Motor neuron (in vitro differentiated cells): ENCODE measurements at regions not wholly inside any gene's neighbourhood (a gene's known extent, or its start where the extent isn't known, plus 50 kb on each side); places are given as distances from the start of the nearest gene placed in this dataset.
A peak's percentile ranks its signal among the peaks of the same experiment; 100 is the strongest.

Experiments
- ATAC-seq, 8 experiments: fragments of 200-7000 bp; cut with Tn5 transposase; replicated peaks in 6 of 8; 2 replicates each; pipeline ENCODE4 v1.8.0; 2021; ENCODE audit warnings: mild to moderate bottlenecking in 8 of 8, moderate library complexity in 8 of 8
- H3K27ac ChIP-seq, 2 donors: fragments of 250-450 bp; sonication (Bioruptor Pico); 2 replicates each; pipeline ENCODE4 v1.9.0; 2021; ENCODE audit warnings: antibody characterized with exemption in 2 of 2, mild to moderate bottlenecking in 2 of 2, moderate library complexity in 1 of 2
- H3K4me1 ChIP-seq, 2 donors: fragments of 250-450 bp; sonication (Bioruptor Pico); replicated peaks in 1 of 2; 2 replicates each; pipeline ENCODE4 v1.6.1; 2021; ENCODE audit warnings: antibody characterized with exemption in 2 of 2, mild to moderate bottlenecking in 2 of 2, moderate library complexity in 1 of 2
- H3K4me3 ChIP-seq, 5 donors: fragments of 250-450 bp; sonication (Bioruptor Pico); 2 replicates each; pipeline ENCODE4 v1.9.0; 2021; ENCODE audit warnings: antibody characterized with exemption in 5 of 5, mild to moderate bottlenecking in 5 of 5, moderate library complexity in 4 of 5
- WGBS, 10 experiments: fragments of 450-650 bp; shearing (Covaris generic); methylation state at CpG; one replicate each; pipeline ENCODE4 v1.0.0; 2022; 5-methylcytosine and 5-hydroxymethylcytosine counted together
- in situ Hi-C, 9 experiments: fragments of 400-800 bp; cut with MboI; loops; one replicate each; pipeline ENCODE4 v1.15.0; 2021; ENCODE audit warnings: low sequenced_read_pairs in 9 of 9, low pct_unique_long_range_greater_than_20kb in 2 of 9; ENCODE audit not compliant: unreplicated experiment in 9 of 9

DNA sequence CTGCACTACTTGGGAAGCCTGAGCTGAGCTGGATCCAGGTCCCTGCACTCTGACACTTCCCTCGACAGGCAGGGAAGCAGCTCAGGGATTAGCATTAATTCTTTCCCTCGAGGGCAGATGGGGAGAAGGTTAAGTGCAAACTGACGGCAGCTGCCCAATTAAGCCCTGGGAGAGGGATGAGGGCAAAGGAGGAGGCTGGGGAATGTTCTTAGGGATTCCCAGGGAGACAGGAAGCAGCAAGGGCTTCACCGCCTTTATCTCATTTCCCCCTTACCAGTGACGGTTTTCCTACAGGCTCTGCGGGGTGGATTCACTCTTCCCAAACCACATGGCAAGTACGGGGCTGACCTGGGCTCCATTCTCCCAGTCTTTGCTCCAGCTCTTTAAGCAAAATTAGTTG, 519.0 kb upstream of the PROK2 start:
- peaks cover 5 to 16% of the 10 kb centered on the region in 2 donors for H3K4me1 ChIP-seq
- no peak overlapping the region for H3K27ac ChIP-seq
- no peak overlapping the region for H3K4me3 ChIP-seq
- ATAC-seq: peak in 3 of 8 experiments; percentile 15 to 27 (median 24)
- in situ Hi-C loops: no loop called here
- WGBS, 10 experiments: 0 to 55% (median 35%) methylated on average over 1 to 7 of the region's 7 CpGs; no CpG with 5 or more reads in 2 of the 10 experiments

DNA sequence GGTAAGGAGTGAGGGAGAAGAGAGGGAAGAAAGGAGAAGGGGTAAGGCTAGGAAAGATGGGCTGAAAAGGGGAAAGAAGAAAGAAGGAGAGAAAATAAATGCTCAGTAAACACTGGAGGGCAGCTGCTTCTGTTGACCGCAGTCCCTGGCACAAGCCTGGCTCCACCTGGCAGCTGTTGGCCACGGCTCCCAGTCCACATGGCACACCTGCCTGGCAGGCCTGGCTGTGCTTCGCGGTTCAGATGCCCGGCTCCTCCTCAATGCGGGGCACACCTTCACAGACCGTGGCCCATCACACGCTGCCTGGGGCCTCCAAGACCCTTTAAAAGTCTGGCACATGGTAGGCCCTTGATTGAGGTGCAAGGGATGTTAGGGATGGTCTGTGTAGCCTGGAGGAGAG, 516.8 kb upstream of the PROK2 start:
- no peak overlapping the region for H3K4me3 ChIP-seq
- H3K4me1 ChIP-seq: peaks cover 11 to 16% of the 10 kb centered on the region in 2 donors
- in situ Hi-C loops: no loop called here
- ATAC-seq: no peak
- 60 to 100% (median 92%) methylated on average over 1 to 7 of the region's 8 CpGs; no CpG with 5 or more reads in 4 of the 10 experiments for WGBS, 10 experiments
- H3K27ac ChIP-seq: no peak overlapping the region

GRCh38 chr3:72300621-72301020, 515.7 kb upstream of the PROK2 start:
- in situ Hi-C loops: no loop called here
- WGBS, 10 experiments: 0 to 100% (median 73%) methylated on average over 1 of the region's 2 CpGs; no CpG with 5 or more reads in 4 of the 10 experiments
- no peak for ATAC-seq
- no peak overlapping the region for H3K27ac ChIP-seq
- no peak overlapping the region for H3K4me3 ChIP-seq
- H3K4me1 ChIP-seq: peaks cover 9 to 14% of the 10 kb centered on the region in 2 donors

DNA sequence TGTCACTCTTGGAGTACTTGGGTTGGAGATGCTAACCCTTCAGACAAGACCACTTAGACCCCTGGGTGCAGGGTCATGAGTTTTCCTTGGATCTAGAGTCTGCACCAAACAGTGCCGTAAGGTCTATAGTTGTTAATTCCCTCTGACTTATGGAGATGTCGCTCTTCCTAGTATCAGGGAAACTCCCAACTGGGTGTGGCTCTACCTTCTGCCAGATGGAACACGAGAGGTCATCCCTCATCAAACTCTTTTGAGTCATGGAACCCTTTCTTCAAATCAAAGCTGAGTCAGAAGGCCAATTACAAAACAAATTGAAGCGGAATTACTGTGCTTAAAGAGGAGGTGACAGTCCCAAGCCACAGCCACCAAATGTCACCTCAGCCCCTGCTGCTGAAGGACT, 514.9 kb upstream of the PROK2 start:
- H3K4me3 ChIP-seq: no peak overlapping the region
- ATAC-seq: peak in 3 of 8 experiments; percentile 68 to 90 (median 87)
- H3K27ac ChIP-seq: no peak overlapping the region
- H3K4me1 ChIP-seq: peaks cover 9 to 14% of the 10 kb centered on the region in 2 donors
- 17 to 100% (median 77%) methylated on average over 1 to 2 of the region's 4 CpGs; no CpG with 5 or more reads in 2 of the 10 experiments for WGBS, 10 experiments
- in situ Hi-C loops: no loop called here

- Histone ChIP-seq H3K4me3 (no peak overlapping the region), H3K4me1 (peaks cover 9 to 14% of the 10 kb centered on the region in 2 donors), H3K27ac (no peak overlapping the region)
- 20 to 79% (median 42%) methylated on average over 1 to 5 of the region's 6 CpGs; no CpG with 5 or more reads in 1 of the 10 experiments for WGBS, 10 experiments
- in situ Hi-C loops: no loop called here
- ATAC-seq: peak in 5 of 8 experiments; percentile 17 to 72 (median 52)
These were observed 514.4 kb upstream of the PROK2 start for GRCh38 chr3:72299321-72299802.

- ATAC-seq: peak in 4 of 8 experiments; percentile 9 to 89 (median 72)
- in situ Hi-C loops: no loop called here
- Histone ChIP-seq H3K4me1 (peaks cover 6 to 9% of the 10 kb centered on the region in 2 donors), H3K4me3 (no peak overlapping the region), H3K27ac (no peak overlapping the region)
- WGBS, 10 experiments: 36 to 73% (median 57%) methylated on average over 1 to 5 of the region's 8 CpGs; no CpG with 5 or more reads in 2 of the 10 experiments
These were observed 513.5 kb upstream of the PROK2 start for GRCh38 chr3:72298201-72299152.

- Histone ChIP-seq H3K27ac (no peak overlapping the region), H3K4me1 (peaks cover 6 to 9% of the 10 kb centered on the region in 2 donors), H3K4me3 (no peak overlapping the region)
- ATAC-seq: no peak
- in situ Hi-C loops: no loop called here
- WGBS, 10 experiments: 50 to 91% methylated on average over 1 of the region's 1 CpG; no CpG with 5 or more reads in 8 of the 10 experiments
These were observed 512.5 kb upstream of the PROK2 start for GRCh38 chr3:72297481-72297880.

DNA sequence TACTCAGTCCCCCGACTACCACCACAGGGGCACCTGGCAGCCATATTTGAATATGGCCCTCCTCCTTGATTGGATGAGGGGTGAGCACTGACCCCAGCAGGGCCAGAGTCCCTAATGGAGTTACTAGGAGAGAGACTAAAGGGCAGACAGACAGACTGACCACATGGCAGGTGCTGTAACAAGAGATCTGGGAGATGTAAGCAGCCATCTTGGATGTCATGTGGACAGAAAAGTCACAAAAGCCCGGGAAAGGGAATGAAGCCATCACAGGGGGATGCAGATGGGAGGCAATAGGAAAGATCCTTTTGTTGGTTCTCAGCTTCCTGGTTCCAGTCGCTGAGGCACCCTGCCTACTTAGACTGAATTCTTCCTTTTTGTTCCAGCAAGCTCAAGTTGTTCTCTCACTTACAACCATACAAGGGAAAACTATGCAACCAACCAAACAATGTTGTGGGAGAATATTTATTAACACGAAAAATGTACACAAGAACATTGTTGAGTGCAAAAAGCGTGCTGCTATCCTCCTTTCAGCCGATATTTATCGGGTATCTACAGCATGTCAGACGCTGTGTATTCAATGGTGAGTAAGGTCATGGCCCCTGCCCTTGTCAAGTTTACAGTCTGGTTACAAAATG, 511.6 kb upstream of the PROK2 start:
- in situ Hi-C loops: no loop called here
- WGBS, 10 experiments: 71 to 100% (median 87%) methylated on average over 1 to 7 of the region's 8 CpGs
- no peak overlapping the region for H3K27ac ChIP-seq
- H3K4me3 ChIP-seq: no peak overlapping the region
- peaks cover 6 to 9% of the 10 kb centered on the region in 2 donors for H3K4me1 ChIP-seq
- no peak for ATAC-seq

DNA sequence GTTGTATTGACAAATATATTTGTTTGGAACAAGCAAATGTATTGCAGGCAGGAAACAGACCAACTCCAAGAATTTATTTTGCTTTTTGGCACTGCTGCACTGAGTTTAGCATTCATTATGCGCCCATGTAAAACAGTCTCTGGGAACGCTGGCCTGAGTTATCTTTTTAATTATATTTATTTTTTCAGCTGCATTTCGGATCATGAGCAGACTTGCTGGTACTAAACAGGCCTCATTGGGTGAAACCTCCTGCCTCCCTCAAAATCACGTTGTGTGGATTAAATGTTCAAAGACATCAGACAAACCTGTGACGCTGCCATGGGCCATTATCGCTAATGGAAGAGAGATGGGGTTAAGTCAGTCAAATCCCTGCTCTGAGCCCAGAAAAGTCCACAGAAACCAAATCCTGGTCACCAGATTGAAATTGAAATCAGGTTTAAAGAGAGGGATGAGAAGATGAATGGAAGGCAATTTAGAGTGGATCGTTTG, 511.1 kb upstream of the PROK2 start:
- Histone ChIP-seq H3K4me1 (peaks cover 6 to 9% of the 10 kb centered on the region in 2 donors), H3K27ac (no peak overlapping the region), H3K4me3 (no peak overlapping the region)
- in situ Hi-C loops: no loop called here
- ATAC-seq: peak in 3 of 8 experiments; percentile 10 to 57 (median 29)
- WGBS, 10 experiments: 5 to 100% (median 94%) methylated on average over 2 to 6 of the region's 7 CpGs; no CpG with 5 or more reads in 1 of the 10 experiments

DNA sequence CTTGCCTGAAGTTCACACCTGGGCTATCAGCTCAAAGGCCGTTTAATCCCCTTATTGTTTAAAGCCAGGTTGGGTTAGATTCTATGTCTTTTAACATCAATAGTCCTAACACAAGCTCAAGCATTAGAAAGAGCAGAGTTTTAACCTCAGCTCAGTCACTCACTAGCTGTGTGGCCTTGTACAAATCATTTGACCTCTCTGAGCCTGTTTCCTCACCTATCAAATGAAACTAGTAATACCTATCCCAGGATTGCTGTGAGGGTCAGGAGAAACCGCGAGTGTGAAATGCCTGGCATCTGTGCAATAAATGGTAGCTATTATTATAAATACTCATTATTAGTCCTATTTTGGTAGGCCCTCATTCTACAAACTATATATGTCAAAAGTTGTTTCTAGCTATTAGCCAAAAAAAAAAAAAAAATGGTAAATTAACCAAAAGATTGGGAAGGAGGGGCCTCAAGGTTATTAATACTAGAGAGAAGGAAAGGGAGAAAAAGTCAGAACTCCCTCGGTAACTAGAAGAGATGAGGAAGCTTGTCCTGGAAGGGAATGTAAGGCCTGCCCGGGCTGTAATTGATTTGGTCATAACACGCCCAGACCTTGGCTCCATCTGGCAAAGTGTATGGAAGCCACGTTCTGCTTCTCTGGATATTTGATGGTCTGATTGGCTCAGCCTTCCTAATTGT, 510.5 kb upstream of the PROK2 start:
- WGBS, 10 experiments: 10 to 97% (median 81%) methylated on average over 1 to 7 of the region's 7 CpGs
- Histone ChIP-seq H3K27ac (no peak overlapping the region), H3K4me3 (no peak overlapping the region), H3K4me1 (peaks cover 6 to 9% of the 10 kb centered on the region in 2 donors)
- in situ Hi-C loops: no loop called here
- peak in 3 of 8 experiments; percentile 8 to 49 (median 15) for ATAC-seq

DNA sequence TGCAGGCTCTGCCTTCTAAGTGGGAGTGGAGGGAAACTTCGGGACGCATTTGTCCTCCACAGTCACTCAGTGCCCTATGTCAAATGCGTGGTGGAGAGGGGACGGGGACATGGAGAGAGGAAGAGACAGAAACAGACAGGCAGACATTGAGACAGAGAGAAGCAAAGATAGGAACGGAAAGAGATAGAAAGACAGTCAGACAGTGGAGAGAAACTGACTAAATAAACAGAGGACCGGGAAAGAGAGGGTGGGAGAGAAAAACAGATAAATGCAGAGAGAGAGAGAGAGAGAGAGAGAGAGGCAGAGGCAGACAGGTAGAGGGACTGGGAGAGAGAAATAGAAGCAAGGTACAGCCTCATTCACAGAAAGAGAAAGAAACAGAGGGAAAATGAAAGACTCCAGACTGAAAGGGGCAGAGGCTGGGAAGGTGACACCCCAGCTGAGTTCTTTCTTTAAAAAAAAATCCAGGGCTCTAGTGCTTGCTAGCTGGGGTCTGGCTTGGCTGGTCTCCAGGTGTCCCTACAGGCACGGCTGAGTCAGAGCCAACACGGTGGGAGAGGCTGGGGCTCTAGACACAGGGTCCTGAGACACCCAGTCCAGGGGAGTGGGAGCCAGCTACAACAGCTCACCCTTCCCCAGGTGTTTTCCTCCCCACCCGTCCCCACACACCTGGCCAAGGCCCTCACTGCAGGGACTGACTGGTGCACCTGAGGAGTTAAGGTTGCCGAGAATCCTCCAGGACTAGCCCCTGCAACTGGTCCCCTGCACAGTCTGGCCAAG, 506.1 kb upstream of the PROK2 start:
- 52 to 91% (median 79%) methylated on average over 3 to 7 of the region's 10 CpGs; no CpG with 5 or more reads in 1 of the 10 experiments for WGBS, 10 experiments
- no peak overlapping the region for H3K27ac ChIP-seq
- no peak for ATAC-seq
- peaks cover 11 to 12% of the 10 kb centered on the region in 2 donors for H3K4me1 ChIP-seq
- H3K4me3 ChIP-seq: no peak overlapping the region
- in situ Hi-C loops: no loop called here

GRCh38 chr3:72289692-72290071, 504.7 kb upstream of the PROK2 start:
- no peak overlapping the region for H3K27ac ChIP-seq
- WGBS, 10 experiments: 67 to 100% (median 85%) methylated on average over 1 to 4 of the region's 4 CpGs; no CpG with 5 or more reads in 2 of the 10 experiments

More at GRCh38 chr3:72289692-72290071, 504.7 kb upstream of the PROK2 start:
- H3K4me3 ChIP-seq: no peak overlapping the region
- peaks cover 17% of the 10 kb centered on the region in 2 donors for H3K4me1 ChIP-seq
- no peak for ATAC-seq
- in situ Hi-C loops: no loop called here
